ENCODE measurements at regions not wholly inside any gene's neighbourhood (a gene's known extent, or its start where the extent isn't known, plus 50 kb on each side); places are given as distances from the start of the nearest gene placed in this dataset.
A peak's percentile ranks its signal among the peaks of the same experiment; 100 is the strongest.
"Not testable (repeated sequence)": the region's sequence is repeated elsewhere in the genome, so short reads cannot be mapped to it uniquely, and the experiment has no call there.

DNA sequence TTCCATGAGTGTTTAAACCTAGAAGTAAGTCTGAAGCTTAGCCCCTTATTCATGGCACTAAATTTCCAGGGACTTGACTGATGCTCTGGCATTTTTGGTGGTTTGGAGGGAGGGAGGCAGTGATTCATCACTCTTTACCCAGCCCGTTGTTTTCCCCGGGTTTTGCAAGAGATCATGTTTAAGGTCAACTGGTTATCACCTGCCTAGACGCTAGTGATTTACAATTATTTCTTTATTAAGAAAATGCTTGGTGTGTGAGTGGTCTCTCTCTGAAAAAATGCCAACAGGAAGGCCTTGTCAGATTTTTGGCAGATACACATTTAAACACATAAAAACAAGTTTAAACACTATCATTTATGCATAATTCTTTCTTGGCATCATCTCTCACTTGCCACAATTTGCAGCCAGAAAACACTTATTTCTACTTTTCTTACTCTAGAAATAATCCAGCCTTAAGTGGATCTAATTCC, 737.9 kb upstream of the ZNF608 start:
- DNase-seq, result peak; percentile 50

DNA sequence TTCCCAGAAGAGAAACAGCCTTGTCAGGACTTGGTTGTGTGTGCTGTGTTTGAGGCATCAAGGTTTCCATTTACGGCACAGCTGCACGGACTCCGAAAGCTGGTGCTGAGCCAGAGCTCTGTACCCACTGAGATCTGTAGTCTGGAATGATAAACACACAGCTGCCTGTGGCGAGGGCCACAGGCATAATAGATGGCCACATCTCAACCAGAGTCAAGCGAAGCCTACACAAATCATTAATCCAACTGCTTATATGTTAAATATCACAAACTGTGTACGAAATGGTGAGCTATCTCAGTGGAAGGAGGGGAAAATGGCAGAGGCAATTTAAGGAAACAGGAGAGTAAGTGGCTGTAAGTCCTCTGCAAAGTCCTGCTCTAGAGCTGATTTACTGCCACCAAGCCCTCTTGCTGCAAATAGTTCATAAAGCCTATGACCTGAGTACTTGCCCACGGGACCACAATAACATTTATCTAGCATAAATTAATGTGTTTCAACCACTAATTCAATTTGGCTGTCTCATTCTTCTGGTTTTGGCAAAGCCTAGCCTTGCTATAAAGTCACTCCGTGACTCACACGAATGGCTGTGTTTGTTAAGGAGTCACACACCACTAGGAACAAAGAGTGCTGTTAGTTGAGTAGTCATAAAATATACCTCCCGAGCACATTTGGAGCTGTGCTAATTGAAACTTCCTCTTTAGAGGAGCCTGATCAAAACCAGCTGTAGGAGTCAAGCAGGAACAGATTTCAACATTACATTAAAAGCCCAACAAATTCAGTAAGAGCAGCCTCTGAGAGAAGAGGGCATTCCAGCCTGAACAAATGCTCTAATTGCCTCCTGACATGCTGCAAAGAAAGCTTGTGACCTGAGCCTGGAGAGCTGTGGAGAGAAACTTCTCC, 738.6 kb upstream of the ZNF608 start:
- in situ Hi-C loops (cut with HindIII; ENCODE audit: low pct_ligation_motif_present, low pct_unique_long_range_greater_than_20kb, low sequenced_read_pairs), result no loop called here
- DNase-seq, result peak; percentile 78

More for the DNA sequence above, 737.9 kb upstream of the ZNF608 start:
- in situ Hi-C loops (cut with HindIII; ENCODE audit: low pct_ligation_motif_present, low pct_unique_long_range_greater_than_20kb, low sequenced_read_pairs), result no loop called here

DNA sequence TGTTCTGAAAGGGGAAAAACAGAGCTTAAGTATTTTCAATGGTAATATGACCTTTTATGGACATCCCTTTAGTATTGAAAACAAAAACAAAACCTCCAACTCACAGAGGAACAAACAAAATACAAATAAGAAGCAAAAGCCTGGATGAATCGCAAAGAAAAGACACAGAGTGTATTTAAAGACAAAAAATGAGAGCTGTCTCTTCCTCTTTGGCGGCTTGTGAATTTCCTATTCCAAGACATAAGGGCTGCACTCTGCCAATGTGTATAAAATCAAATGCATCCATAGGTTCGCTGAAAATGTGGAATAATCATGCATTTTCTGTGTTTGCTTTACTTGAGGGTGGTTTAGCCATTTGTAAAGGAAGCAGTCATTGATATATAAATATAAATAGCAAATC, 739.3 kb upstream of the ZNF608 start:
- DNase-seq, result no peak

DNA sequence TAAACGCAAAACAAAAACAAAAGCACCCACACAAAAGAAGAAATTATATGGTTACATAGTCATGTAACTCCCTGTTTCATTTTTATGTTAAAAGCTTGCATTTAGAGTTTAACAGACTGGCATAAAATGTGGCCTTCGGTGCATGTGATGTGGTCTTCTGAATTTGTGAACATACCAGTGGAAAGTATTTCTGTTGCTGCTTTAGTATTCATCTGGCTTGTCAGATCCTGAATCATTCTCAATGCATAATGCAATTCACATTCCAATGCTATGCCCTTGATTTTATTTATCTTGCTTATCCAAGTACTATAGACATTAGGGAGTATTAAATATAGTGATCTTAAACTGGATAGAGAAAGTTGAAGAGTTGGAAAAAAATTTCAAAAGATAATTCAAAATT, 740.2 kb upstream of the ZNF608 start:
- in situ Hi-C loops (cut with HindIII; ENCODE audit: low pct_ligation_motif_present, low pct_unique_long_range_greater_than_20kb, low sequenced_read_pairs), result no loop called here
- DNase-seq, result no peak

More for the DNA sequence above, 739.3 kb upstream of the ZNF608 start:
- in situ Hi-C loops (cut with HindIII; ENCODE audit: low pct_ligation_motif_present, low pct_unique_long_range_greater_than_20kb, low sequenced_read_pairs), result no loop called here

DNA sequence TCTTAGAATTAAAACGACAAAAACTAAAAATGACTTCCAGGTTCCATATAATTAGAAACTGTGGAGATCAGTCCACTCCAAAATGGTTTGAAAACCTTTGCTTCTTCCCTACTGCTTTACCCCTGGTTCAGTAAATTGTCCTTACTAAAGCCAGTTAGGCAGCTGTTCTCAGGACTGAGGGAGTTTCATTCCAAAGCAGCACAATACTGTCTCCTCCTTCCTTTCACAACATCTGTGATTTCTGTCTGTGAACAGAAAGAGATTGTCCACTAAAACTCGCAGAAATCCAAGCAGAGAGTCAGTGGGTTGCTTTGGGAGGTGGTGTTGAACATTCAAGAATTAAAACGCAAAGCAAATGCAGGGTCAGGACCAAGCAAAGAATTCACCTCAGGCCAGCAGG, 740.8 kb upstream of the ZNF608 start:
- in situ Hi-C loops (cut with HindIII; ENCODE audit: low pct_ligation_motif_present, low pct_unique_long_range_greater_than_20kb, low sequenced_read_pairs), result no loop called here
- DNase-seq, result no peak

DNA sequence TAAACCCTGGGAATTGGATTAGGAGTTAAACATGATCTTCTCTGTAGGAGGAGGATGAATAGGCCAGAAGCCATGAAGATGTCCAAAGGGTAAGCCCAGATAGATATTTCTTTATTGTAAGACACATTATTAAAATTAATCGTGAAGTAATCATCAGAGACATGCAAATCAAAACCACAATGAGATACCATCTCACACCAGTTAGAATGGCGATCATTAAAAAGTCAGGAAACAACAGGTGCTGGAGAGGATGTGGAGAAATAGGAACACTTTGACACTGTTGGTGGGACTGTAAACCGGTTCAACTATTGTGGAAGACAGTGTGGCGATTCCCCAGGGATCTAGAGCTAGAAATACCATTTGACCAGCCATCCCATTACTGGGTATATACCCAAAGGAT, 741.2 kb upstream of the ZNF608 start:
- in situ Hi-C loops (cut with HindIII; ENCODE audit: low pct_ligation_motif_present, low pct_unique_long_range_greater_than_20kb, low sequenced_read_pairs); DNase-seq: not testable (repeated sequence)

DNA sequence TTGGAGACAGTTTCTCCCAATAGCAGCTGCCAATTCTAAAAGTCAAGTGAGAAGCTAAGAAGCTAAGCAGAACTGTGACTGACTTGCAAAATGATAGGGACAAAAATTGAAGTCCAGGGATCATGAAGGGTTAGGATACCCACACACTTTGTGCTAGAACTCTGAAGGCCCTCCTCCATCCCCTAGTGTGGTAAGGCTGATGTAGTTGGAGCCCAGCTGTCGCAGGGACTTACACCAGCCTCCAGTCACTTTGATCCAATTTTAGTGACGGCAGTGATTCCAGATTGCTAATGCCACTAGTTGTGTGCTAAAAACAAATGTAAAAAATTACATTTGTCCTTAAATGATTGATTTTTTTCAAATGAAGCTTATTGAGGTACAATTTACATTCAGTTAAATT, 742.7 kb upstream of the ZNF608 start:
- no peak for DNase-seq
- in situ Hi-C loops (cut with HindIII; ENCODE audit: low pct_ligation_motif_present, low pct_unique_long_range_greater_than_20kb, low sequenced_read_pairs), result no loop called here

DNA sequence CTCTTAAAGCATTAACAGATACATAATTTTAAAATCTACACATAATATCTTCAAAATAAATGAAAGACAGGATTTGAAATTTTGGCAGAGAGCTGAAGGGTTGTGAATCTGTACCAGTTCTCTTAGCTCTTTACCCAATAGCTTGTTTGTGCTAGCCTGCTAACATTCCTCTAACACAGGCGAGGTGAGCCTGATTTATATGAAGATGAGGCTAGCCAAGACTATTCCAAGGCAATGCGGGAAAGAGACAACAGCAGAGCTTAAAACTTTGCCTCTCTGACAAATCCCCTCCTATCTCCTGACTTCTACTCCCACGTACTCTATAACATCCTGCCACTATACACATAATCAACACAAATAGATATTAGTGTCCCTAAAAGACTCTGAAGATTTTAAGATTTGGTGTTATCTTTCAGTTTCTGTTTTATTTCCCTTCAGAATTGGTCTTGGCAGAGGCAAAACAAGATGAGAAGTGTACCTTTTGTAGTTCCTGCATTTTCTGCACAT, 745.6 kb upstream of the ZNF608 start:
- in situ Hi-C loops (cut with HindIII; ENCODE audit: low pct_ligation_motif_present, low pct_unique_long_range_greater_than_20kb, low sequenced_read_pairs), result no loop called here
- no peak for DNase-seq

DNA sequence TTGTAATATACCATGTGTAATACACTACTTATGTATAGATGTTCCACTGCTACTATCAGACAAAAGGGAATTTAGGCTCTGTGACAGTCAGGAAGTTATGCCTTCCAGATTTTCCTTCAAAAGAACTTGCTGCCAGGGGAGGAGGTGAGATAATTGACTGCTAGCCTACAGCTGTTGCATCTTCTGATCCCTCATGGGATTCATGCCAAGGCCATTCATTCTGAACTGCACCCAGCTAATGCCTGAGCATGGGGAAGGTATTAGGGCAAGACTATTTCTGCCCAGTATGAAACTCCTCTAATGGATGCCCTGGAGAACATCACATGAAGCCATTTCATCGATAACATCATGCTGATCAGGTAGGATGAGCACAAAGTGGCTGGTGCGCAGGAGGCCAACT, 746.5 kb upstream of the ZNF608 start:
- in situ Hi-C loops (cut with HindIII; ENCODE audit: low pct_ligation_motif_present, low pct_unique_long_range_greater_than_20kb, low sequenced_read_pairs), result no loop called here

DNA sequence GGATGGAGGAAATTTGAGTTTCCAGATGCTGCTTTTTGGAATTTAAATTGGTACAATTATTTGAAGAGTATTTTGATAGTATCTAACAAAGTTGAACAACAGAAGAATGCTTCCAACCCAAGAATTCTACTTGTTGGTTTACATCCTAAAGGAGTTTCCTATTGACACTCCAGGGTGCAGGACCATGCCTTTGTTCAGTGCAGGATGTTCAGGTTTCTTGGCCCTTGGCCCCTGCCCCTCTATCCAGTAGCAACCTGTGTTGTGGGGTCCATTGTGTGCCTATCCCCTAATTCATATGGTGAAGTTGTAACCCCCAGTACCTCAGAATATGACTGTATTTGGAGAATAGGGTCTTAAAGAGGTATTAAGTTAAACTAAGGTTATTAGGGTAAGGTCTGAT, 750.0 kb upstream of the ZNF608 start:
- in situ Hi-C loops (cut with HindIII; ENCODE audit: low pct_ligation_motif_present, low pct_unique_long_range_greater_than_20kb, low sequenced_read_pairs), result no loop called here

More for the DNA sequence above, 746.5 kb upstream of the ZNF608 start:
- no peak for DNase-seq

DNA sequence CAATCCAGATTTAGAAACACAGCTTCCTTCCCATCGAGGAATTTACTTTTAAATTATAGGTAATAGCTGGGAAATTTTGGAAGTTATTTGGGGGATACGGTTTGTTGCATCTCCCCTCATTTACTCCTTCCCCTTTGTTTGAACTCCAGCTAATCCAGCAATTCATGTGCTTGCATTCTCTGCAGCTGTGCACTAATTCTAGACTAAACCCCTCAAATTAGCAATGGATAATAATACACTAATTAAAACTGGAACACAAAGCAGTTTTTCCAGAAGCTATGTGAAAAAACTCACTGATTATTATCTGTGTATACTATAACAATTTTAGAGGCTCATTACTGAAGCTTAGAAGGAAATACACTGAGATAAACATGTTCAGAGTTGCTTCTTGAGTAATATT, 751.2 kb upstream of the ZNF608 start:
- no peak for DNase-seq
- in situ Hi-C loops (cut with HindIII; ENCODE audit: low pct_ligation_motif_present, low pct_unique_long_range_greater_than_20kb, low sequenced_read_pairs), result no loop called here

More for the DNA sequence above, 750.0 kb upstream of the ZNF608 start:
- no peak for DNase-seq

DNA sequence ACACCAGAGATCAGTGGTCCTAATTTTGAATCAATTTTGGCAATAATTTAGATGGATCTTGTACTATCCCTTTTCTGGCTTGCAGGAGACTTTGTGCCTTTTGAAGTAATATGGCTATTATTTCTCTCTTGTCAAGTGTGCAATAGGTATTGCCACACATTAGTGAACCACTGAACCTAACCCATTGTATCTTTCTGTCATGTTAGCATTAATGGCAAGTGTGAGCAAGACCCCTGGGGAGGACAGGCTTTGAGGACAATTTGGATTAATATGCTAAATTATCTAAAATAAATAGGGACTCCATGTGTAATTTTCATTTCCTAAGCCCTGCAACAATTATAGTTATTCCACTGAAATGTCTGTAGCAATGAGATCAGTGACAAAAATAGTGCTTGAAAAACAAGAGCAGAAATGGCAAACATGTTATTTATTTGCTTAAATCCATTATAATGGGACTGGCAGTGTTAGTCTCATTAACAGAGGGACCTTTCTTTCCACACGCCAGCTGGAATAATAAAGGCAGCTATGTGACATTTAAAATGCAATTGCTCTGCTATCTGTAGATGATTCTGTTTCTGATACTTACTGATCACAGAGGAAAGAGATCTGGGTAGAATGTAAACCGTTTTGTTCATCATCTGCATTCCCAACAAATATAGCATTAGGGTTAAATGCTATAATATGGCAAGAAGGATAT, 753.3 kb upstream of the ZNF608 start:
- in situ Hi-C loops (cut with HindIII; ENCODE audit: low pct_ligation_motif_present, low pct_unique_long_range_greater_than_20kb, low sequenced_read_pairs), result no loop called here
- no peak for DNase-seq

DNA sequence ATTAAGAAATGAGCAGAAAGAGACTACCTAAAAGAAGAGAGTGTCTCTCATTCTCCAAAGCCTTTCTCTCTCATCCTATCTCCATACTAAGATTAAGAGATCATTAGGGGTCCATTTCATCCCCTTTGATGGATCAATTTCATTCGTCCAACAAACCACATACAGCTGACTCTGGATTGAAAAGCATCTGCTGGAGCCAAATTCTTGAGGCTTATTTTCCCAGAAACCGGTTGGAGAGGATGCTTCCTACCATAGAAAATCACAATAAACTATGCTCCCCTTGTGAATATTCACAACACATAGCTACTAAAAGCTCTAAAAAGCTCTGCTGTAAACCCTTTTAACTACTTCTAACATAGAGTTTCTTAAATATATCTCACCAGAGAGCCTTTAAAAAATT, 755.0 kb upstream of the ZNF608 start:
- in situ Hi-C loops (cut with HindIII; ENCODE audit: low pct_ligation_motif_present, low pct_unique_long_range_greater_than_20kb, low sequenced_read_pairs), result no loop called here
- no peak for DNase-seq

DNA sequence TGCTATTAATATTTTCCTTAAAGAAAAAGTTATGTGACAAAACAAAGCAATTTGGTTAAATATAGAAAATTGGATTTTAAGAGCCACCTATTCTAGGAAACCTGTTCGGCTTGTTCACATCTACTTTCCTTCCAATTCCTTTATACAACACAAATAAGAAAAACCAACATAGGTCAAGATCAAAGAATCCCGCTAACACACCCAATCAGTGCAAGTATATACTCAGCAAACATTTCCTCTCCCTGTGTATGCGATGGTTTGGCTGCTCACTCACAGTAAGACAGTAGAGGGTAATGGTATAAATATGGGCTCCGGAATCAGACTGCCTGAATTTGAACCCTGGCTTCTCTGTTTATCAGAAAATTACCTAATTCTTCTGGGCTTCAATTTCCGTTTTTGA, 757.5 kb upstream of the ZNF608 start:
- in situ Hi-C loops (cut with HindIII; ENCODE audit: low pct_ligation_motif_present, low pct_unique_long_range_greater_than_20kb, low sequenced_read_pairs), result no loop called here
- no peak for DNase-seq

DNA sequence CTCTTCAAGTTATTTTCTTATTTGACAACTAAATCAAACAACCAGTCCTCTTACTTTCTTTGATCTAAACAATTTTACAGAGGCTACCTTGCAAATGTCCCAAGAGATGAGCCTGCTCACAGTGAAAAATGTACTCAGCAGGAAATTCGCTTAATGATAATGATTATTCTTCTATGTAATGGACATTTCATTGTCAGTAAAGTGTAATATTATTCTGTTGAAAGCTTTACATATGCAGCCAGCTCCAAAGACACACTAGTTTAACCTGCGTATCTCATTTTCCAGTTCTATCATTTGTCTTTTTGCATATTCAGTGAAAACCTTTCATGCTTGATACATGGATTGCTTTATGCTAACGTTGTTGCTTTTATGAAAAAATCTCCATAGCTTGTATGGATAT, 758.7 kb upstream of the ZNF608 start:
- DNase-seq, result no peak
- in situ Hi-C loops (cut with HindIII; ENCODE audit: low pct_ligation_motif_present, low pct_unique_long_range_greater_than_20kb, low sequenced_read_pairs), result no loop called here

DNA sequence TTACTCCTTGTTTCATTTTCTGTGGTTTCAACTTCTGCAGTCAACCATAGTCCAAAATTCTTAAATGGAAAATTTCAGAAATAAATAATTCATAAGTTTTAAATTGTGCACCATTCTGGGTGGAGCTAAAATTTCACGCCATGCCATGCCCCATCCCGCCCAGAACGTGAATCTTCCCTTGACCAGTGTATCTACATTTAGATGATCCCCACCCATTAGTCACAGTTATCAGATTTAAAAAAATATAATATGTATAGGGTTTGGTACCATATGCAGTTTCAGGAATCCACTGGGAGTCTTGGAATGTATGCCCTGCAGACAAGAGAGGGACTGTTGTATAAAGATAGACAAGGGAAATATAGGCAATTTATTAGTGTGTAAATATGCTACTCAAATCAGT, 759.7 kb upstream of the ZNF608 start:
- no peak for DNase-seq
- in situ Hi-C loops (cut with HindIII; ENCODE audit: low pct_ligation_motif_present, low pct_unique_long_range_greater_than_20kb, low sequenced_read_pairs), result no loop called here

DNA sequence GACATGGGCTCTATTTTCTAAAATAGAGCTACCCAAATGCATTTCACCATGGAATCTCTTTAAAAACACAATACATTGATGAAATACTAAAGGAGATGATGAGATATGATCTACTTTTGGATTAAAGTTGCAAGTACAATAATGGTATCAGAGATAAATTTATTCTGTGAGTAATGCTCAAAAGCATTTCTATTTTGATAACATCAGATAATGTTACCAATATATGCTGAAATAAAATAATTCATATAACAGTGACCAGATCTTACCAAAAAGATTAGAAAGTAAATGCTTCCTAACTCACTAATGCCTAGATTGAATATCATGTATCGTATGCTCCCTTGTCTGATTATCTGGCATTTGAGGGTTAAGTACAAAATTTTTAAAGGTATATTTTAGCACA, 761.8 kb upstream of the ZNF608 start:
- in situ Hi-C loops (cut with HindIII; ENCODE audit: low pct_ligation_motif_present, low pct_unique_long_range_greater_than_20kb, low sequenced_read_pairs), result no loop called here
- no peak for DNase-seq

DNA sequence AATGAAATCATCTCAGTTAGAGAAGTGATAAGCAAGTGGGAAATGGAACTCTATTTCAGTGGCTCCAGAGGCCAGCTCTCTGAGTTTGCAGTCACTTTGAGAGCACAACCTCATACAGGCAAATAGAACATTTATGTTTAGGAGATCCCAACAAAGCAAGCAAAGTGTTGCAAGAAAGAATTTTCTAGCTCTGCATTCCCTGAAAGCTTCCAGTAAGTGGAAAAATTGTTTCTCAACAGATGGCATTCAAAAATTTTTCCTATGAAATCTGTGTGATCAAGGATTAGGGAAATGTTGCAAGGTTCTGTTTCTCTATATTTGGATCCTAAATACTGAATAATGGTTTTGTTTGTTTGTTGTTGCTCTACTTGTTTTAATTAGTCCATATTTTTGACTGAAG, 764.2 kb upstream of the ZNF608 start:
- in situ Hi-C loops (cut with HindIII; ENCODE audit: low pct_ligation_motif_present, low pct_unique_long_range_greater_than_20kb, low sequenced_read_pairs), result no loop called here
- DNase-seq, result no peak

DNA sequence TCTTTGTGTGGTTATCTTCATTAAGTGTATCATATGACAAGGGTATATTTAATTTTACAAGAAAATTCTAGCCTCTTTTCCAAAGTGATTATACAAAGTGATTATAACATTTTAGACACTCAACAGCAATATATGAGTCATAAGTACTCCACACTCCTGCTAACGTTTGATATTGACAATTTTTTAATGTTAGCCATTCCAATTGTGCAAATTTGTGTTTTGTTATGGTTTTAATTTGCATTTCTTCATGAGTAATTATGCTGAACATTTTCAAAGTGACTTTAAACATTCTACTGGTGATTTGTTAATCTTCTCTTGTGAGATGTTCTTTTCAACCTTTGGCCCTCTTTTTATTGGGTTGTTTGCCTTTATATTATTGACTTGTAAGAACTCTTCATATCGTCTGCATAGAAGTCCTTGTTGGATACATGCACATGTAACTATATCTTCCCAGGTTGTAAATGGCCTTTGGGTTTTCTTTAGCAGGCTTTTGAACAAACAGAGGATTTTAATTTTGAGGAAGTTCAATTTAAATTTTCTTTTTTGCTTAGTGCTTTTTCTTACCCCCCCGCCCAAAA, 771.6 kb upstream of the ZNF608 start:
- in situ Hi-C loops (cut with HindIII; ENCODE audit: low pct_ligation_motif_present, low pct_unique_long_range_greater_than_20kb, low sequenced_read_pairs), result no loop called here
- DNase-seq, result no peak
